Ascending aorta (tissue), 2 donors: ENCODE measurements at regions not wholly inside any gene's neighbourhood (a gene's known extent, or its start where the extent isn't known, plus 50 kb on each side); places are given as distances from the start of the nearest gene placed in this dataset.
"Not testable (repeated sequence)": the region's sequence is repeated elsewhere in the genome, so short reads cannot be mapped to it uniquely, and the experiment has no call there.

Source experiments
- DNase-seq, 2 donors: peaks; one replicate each; pipeline ENCODE4 v3.0.0-alpha.2; 2019; ENCODE audit warnings: low spot score in 2 of 2
- H3K27ac ChIP-seq, 2 donors: fragments of 200-600 bp; sonication (generic); one replicate each; pipeline ENCODE4 v1.5.1; 2016 to 2017; ENCODE audit warnings: mild to moderate bottlenecking in 1 of 2
- H3K27me3 ChIP-seq: fragments of 200-600 bp; sonication (generic); one replicate; pipeline ENCODE4 v1.5.1; 2017
- H3K36me3 ChIP-seq, 2 donors: fragments of 200-600 bp; sonication (generic); one replicate each; pipeline ENCODE4 v1.5.1; 2016
- H3K4me1 ChIP-seq, 2 donors: fragments of 200-600 bp; sonication (generic); one replicate each; pipeline ENCODE4 v1.5.1; 2016 to 2017; ENCODE audit warnings: mild to moderate bottlenecking in 1 of 2
- H3K4me3 ChIP-seq, 2 donors: fragments of 200-600 bp; sonication (generic); one replicate each; pipeline ENCODE4 v1.5.1; 2016 to 2017; ENCODE audit warnings: mild to moderate bottlenecking in 1 of 2
- H3K9me3 ChIP-seq, 2 donors: fragments of 200-600 bp; sonication (generic); one replicate each; pipeline ENCODE4 v1.5.1; 2016
- intact Hi-C: fragments of 100-400 bp; cut with DNase I; formaldehyde crosslinking; loops from one replicate; pipeline ENCODE4 v1.15.1; 2023
- TF ChIP-seq, protein P1 (sequence below), 3 experiments: fragments of 200-600 bp in 2 of 3; fragments of 450-650 bp in 1 of 3; sonication (generic) in 2 of 3; IDR thresholded peaks; one replicate each; pipeline ENCODE4 v1.5.1; 2016 to 2019; ENCODE audit warnings: antibody characterized with exemption in 3 of 3, mild to moderate bottlenecking in 1 of 3, moderate library complexity in 1 of 3

DNA sequence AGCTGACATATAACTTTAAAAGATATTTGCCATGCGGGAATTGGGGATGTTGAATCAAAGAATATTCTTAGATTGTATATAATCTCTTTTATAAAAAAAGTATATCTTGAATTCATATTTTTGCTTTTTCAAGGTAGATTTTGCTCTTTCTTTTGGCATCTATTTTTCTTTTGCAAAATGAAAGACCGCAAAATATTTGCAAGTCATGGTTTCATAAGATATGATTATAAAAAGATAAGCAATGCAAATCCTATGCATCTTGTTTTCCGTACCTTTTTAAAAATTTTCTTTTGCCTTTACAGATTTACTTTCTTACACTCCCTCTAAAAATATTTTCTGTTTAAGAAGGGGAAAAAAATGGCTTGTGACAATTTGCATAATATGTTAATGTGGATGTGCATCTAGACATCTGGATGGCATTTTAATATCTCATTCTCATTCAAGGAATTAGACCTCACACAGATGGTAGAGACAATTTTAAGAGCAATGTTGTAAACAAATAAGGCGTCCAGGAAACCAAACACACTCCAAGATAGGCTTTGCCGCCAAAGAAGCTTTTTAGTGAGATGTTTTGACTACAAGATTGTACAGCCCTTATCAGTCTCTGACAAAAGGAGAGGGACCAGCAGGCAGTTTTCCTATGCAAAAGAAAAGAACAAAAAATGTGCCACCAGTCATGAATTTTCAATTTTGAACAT lies 371.1 kb downstream of the CHL1 start:
- Histone ChIP-seq H3K27me3 (no peaks in the 10 kb centered on the region), H3K36me3 (no peaks in the 10 kb centered on the region), H3K4me3 (no peak overlapping the region), H3K9me3 (no peaks in the 10 kb centered on the region), H3K4me1 (no peaks in the 10 kb centered on the region), H3K27ac (no peak overlapping the region)
- TF ChIP-seq, protein P1, sequence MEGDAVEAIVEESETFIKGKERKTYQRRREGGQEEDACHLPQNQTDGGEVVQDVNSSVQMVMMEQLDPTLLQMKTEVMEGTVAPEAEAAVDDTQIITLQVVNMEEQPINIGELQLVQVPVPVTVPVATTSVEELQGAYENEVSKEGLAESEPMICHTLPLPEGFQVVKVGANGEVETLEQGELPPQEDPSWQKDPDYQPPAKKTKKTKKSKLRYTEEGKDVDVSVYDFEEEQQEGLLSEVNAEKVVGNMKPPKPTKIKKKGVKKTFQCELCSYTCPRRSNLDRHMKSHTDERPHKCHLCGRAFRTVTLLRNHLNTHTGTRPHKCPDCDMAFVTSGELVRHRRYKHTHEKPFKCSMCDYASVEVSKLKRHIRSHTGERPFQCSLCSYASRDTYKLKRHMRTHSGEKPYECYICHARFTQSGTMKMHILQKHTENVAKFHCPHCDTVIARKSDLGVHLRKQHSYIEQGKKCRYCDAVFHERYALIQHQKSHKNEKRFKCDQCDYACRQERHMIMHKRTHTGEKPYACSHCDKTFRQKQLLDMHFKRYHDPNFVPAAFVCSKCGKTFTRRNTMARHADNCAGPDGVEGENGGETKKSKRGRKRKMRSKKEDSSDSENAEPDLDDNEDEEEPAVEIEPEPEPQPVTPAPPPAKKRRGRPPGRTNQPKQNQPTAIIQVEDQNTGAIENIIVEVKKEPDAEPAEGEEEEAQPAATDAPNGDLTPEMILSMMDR (IDR thresholded peaks at IDR 0.05): no peak
- no peak for DNase-seq
- intact Hi-C loops: no loop called here

GRCh38 chr3:579529-579928 lies 383.0 kb downstream of the CHL1 start:
- DNase-seq: not testable (repeated sequence)

DNA sequence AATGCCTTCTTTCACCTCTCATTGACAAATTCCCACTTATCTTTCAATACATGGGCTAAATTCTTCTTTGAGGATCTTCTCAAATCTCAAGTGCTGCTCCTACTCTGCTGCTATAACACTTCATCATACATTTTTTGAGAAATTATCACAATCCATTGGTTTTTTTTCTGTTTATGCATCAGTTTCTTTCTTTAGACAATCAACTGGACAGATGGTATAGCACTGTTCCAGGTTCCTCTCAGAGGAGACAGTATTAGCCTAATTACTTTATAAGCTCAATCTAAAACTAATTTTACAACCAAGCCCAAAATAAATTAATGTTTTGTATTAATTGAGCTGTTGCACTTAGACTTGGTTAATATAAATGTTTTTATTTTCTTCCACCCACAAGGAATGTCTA lies 392.5 kb downstream of the CHL1 start:
- H3K9me3 ChIP-seq, DNase-seq, intact Hi-C loops: not testable (repeated sequence)

More at GRCh38 chr3:579529-579928, 383.0 kb downstream of the CHL1 start:
- H3K27me3 ChIP-seq, H3K4me3 ChIP-seq, H3K4me1 ChIP-seq, H3K36me3 ChIP-seq, H3K9me3 ChIP-seq, intact Hi-C loops, H3K27ac ChIP-seq: not testable (repeated sequence)

DNA sequence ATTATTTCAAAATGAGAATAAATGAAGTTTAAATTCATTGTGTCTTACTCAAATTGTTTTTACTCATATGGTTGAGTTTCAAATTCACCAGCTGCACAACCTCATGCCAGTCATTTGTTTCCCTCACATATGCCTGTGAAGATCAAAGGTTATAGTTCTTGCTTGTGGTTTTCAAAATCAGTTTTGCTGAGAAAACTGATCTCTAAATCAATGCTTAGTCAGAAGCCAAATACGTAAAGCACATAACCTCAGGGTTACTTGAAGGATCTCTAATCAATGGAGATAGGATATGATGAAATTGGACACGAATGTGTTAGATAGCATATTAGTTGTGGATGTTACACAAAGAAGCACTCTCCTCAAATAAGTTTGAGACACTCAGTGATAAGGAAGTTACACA lies 400.7 kb downstream of the CHL1 start:
- H3K9me3 ChIP-seq, intact Hi-C loops, H3K27ac ChIP-seq, H3K4me1 ChIP-seq, DNase-seq, H3K4me3 ChIP-seq, H3K27me3 ChIP-seq, H3K36me3 ChIP-seq: not testable (repeated sequence)

More for the DNA sequence above, 392.5 kb downstream of the CHL1 start:
- H3K36me3 ChIP-seq, H3K4me3 ChIP-seq, H3K4me1 ChIP-seq, H3K27me3 ChIP-seq, H3K27ac ChIP-seq: not testable (repeated sequence)

DNA sequence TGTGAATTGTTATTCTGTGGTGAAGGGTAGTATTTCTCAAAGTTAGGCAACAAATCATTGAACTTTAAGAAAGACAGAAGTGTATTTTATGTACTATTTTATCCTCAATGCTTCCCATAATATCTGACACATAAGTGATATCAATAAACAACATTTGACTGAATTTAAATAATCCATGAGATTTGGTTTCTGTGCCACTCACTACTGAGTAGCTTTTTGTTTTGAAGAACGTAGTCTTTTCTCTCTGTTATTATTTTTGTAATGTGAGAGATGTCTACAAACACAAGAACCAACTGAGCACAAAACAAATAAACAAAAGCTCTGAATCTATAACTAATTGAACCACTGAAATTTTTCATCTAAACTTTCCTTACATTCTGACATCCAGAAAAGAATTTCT lies 401.2 kb downstream of the CHL1 start:
- intact Hi-C loops, DNase-seq, H3K4me1 ChIP-seq: not testable (repeated sequence)

DNA sequence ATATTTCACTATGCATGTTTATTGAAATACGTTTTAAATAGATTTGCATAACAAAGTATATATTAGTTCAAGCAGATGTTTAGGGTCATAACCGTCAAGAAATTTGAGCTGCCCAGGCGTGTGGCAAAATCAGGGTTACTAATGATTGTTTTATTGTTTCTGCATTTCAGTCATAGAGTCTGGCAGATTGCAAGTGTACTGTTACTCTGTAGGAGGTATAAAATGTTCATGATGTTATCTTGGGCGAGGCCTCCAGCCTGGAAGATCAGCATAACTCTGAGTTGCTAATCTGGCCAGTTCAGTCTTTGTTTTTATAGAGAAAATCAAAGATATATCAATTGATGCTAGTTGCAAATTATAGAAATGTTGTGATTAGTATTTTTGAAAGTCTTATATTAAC lies 410.9 kb downstream of the CHL1 start:
- DNase-seq, H3K27me3 ChIP-seq, intact Hi-C loops, H3K4me1 ChIP-seq, H3K27ac ChIP-seq, H3K36me3 ChIP-seq, H3K4me3 ChIP-seq, H3K9me3 ChIP-seq: not testable (repeated sequence)

More for the DNA sequence above, 401.2 kb downstream of the CHL1 start:
- not testable (repeated sequence) for H3K27me3 ChIP-seq, H3K27ac ChIP-seq, H3K9me3 ChIP-seq, H3K36me3 ChIP-seq, H3K4me3 ChIP-seq

GRCh38 chr3:621714-622113 lies 425.2 kb downstream of the CHL1 start:
- no peaks in the 10 kb centered on the region for H3K9me3 ChIP-seq
- H3K4me1 ChIP-seq: no peaks in the 10 kb centered on the region
- H3K4me3 ChIP-seq: no peak overlapping the region
- intact Hi-C loops: no loop called here
- no peaks in the 10 kb centered on the region for H3K36me3 ChIP-seq
- no peaks in the 10 kb centered on the region for H3K27me3 ChIP-seq
- H3K27ac ChIP-seq: no peak overlapping the region
- no peak for DNase-seq
- TF ChIP-seq, protein P1 (IDR thresholded peaks at IDR 0.05): no peak

- no peaks in the 10 kb centered on the region for H3K36me3 ChIP-seq
- no peak for DNase-seq
- intact Hi-C loops: no loop called here
- H3K4me1 ChIP-seq: no peaks in the 10 kb centered on the region
- no peak overlapping the region for H3K4me3 ChIP-seq
- H3K27me3 ChIP-seq: no peaks in the 10 kb centered on the region
- H3K27ac ChIP-seq: no peak overlapping the region
- H3K9me3 ChIP-seq: no peaks in the 10 kb centered on the region
- TF ChIP-seq, protein P1 (IDR thresholded peaks at IDR 0.05): no peak
These were observed 425.8 kb downstream of the CHL1 start for GRCh38 chr3:622314-622713.
